GM12878 (cell line): ENCODE measurements at regions not wholly inside any gene's neighbourhood (a gene's known extent, or its start where the extent isn't known, plus 50 kb on each side); places are given as distances from the start of the nearest gene placed in this dataset.

ENCODE experiments used
- ATAC-seq: fragments of 200-7000 bp; cut with Tn5 transposase; 3 replicates; pipeline ENCODE4 v1.9.1; 2020; ENCODE audit warnings: mild to moderate bottlenecking, moderate library complexity
- BruUV-seq: library from RNA; stranded (reverse); fragments of 400-500 nt; replicated peaks from 2 replicates; lab custom pipeline; 2021; lab: Mats Ljungman, UMichigan
- CTCF ChIA-PET: fragments of 300-600 bp; sonication (Branson Sonifier 250); formaldehyde crosslinking; extraction: SDS; loops from one replicate; lab custom pipeline; 2021; ENCODE audit warnings: inconsistent platforms; lab: Yijun Ruan, JAX
- POLR2A ChIA-PET: fragments of 350-600 bp; formaldehyde crosslinking; extraction: SDS; loops from one replicate; lab custom pipeline; 2021; ENCODE audit warnings: inconsistent platforms; lab: Charles Lee
- RAD21 ChIA-PET: fragments of 300-600 bp; sonication (Branson Sonifier 250); formaldehyde crosslinking; loops from one replicate; lab custom pipeline; 2023; ENCODE audit warnings: antibody characterized with exemption; ENCODE audit not compliant: unreplicated experiment; lab: Charles Lee
- SMC1A ChIA-PET: fragments of 300-600 bp; sonication (Branson Sonifier 250); formaldehyde crosslinking; loops from one replicate; lab custom pipeline; 2023; ENCODE audit not compliant: unreplicated experiment, uncharacterized antibody; lab: Charles Lee
- DNase-seq: peaks from one replicate; pipeline ENCODE4 v3.0.0-alpha.2; 2011; ENCODE audit warnings: low read depth, low spot score
- FAIRE-seq: peaks from 3 replicates; lab custom pipeline; 2011; peaks lifted over from hg19 to GRCh38; lab: Jason Lieb, UNC
- H2AFZ ChIP-seq: 2 replicates; pipeline ENCODE4 v1.6.0; 2011; ENCODE audit warnings: low read depth, low read length, control low read depth; ENCODE audit not compliant: control insufficient read depth
- H3K27ac ChIP-seq: 2 replicates; pipeline ENCODE4 v1.5.1; 2011; ENCODE audit warnings: control low read depth; ENCODE audit not compliant: control insufficient read depth, insufficient read depth
- H3K27me3 ChIP-seq, 2 experiments: replicated peaks in 1 of 2; 2 replicates each; pipeline versions ENCODE4 v1.6.0 to v1.6.1; 2011; ENCODE audit warnings: low read length in 1 of 2; ENCODE audit not compliant: control insufficient read depth in 2 of 2, insufficient read depth in 2 of 2
- H3K36me3 ChIP-seq, 2 experiments: 2 replicates each; pipeline ENCODE4 v1.5.1; 2011; ENCODE audit warnings: low read length in 1 of 2; ENCODE audit not compliant: control insufficient read depth in 2 of 2, insufficient read depth in 2 of 2
- H3K4me1 ChIP-seq: 2 replicates; pipeline ENCODE4 v1.6.1; 2011; ENCODE audit warnings: mild to moderate bottlenecking, low read length, moderate library complexity, mixed read lengths; ENCODE audit not compliant: control insufficient read depth, insufficient read depth
- H3K4me2 ChIP-seq: 2 replicates; pipeline ENCODE4 v1.6.0; 2011; ENCODE audit warnings: control low read depth; ENCODE audit not compliant: control insufficient read depth, insufficient read depth
- H3K4me3 ChIP-seq: fragments of 200-600 bp; sonication (generic); 2 replicates; pipeline ENCODE4 v1.5.1; 2016
- H3K79me2 ChIP-seq: 2 replicates; pipeline ENCODE4 v1.6.0; 2011; ENCODE audit warnings: low read length; ENCODE audit not compliant: control insufficient read depth, insufficient read depth
- H3K9ac ChIP-seq: 2 replicates; pipeline ENCODE4 v1.8.0; 2011; ENCODE audit warnings: low read length, control low read depth, mixed read lengths; ENCODE audit not compliant: control insufficient read depth, insufficient read depth
- H3K9me3 ChIP-seq: replicated peaks from 3 replicates; pipeline ENCODE4 v1.5.1; 2011; ENCODE audit warnings: mild to moderate bottlenecking, low read length; ENCODE audit not compliant: control insufficient read depth, insufficient read depth
- H4K20me1 ChIP-seq: 2 replicates; pipeline ENCODE4 v1.6.0; 2011; ENCODE audit not compliant: control insufficient read depth, insufficient read depth
- HCFC1 ChIP-seq: fragments of 150-350 bp; IDR thresholded peaks from 2 replicates; pipeline ENCODE4 v1.6.1; 2014; ENCODE audit warnings: low read length
- LARP7 ChIP-seq: fragments of 450-650 bp; IDR thresholded peaks from 2 replicates; pipeline ENCODE4 v1.6.1; 2017; ENCODE audit warnings: mild to moderate bottlenecking
- RCOR1 ChIP-seq: conservative IDR thresholded peaks from 2 replicates; pipeline ENCODE4 v1.6.1; 2012; ENCODE audit warnings: low read depth, low read length, improper control_type of control experiment
- TAF1 ChIP-seq: IDR thresholded peaks from 2 replicates; pipeline ENCODE4 v1.6.1; 2011; ENCODE audit warnings: mild to moderate bottlenecking, low read depth, low read length, borderline replicate concordance
- ZNF217 ChIP-seq: fragments of 450-650 bp; IDR thresholded peaks from 2 replicates; pipeline ENCODE4 v1.6.1; 2017; ENCODE audit warnings: antibody characterized with exemption, mild to moderate bottlenecking
- WGBS: methylation state at CpG from one replicate; pipeline ENCODE4 v1.1.6; 2016; ENCODE audit warnings: low lambda C conversion rate; ENCODE audit not compliant: insufficient replicate concordance, insufficient coverage; ENCODE audit errors: missing lambda C conversion rate; 5-methylcytosine and 5-hydroxymethylcytosine counted together
- in situ Hi-C: fragments of 300-500 bp; cut with MboI; formaldehyde crosslinking; loops from 9 replicates; pipeline ENCODE4 v1.14.3; 2018; ENCODE audit warnings: mixed read lengths
- intact Hi-C: fragments of 100-400 bp; cut with micrococcal nuclease; formaldehyde crosslinking; loops from one replicate; pipeline ENCODE4 v1.14.2; 2022; ENCODE audit not compliant: unreplicated experiment
- TF ChIP-seq, protein P1 (sequence below): IDR thresholded peaks from 2 replicates; pipeline ENCODE4 v1.6.1; 2012; ENCODE audit warnings: mild to moderate bottlenecking, low read depth, low read length
- TF ChIP-seq, protein P2 (sequence below): fragments of 450-650 bp; IDR thresholded peaks from 2 replicates; pipeline ENCODE4 v1.6.1; 2016; ENCODE audit warnings: mild to moderate bottlenecking
- TF ChIP-seq, protein P3 (sequence below): IDR thresholded peaks from 2 replicates; pipeline ENCODE4 v1.6.1; 2012; ENCODE audit warnings: low read depth, low read length, improper control_type of control experiment
- TF ChIP-seq, protein P4 (sequence below): IDR thresholded peaks from 2 replicates; pipeline ENCODE4 v1.6.1; 2011; ENCODE audit warnings: borderline replicate concordance, low read depth, mild to moderate bottlenecking, moderate library complexity, low read length; ENCODE audit not compliant: insufficient read depth, poor library complexity, severe bottlenecking

DNA sequence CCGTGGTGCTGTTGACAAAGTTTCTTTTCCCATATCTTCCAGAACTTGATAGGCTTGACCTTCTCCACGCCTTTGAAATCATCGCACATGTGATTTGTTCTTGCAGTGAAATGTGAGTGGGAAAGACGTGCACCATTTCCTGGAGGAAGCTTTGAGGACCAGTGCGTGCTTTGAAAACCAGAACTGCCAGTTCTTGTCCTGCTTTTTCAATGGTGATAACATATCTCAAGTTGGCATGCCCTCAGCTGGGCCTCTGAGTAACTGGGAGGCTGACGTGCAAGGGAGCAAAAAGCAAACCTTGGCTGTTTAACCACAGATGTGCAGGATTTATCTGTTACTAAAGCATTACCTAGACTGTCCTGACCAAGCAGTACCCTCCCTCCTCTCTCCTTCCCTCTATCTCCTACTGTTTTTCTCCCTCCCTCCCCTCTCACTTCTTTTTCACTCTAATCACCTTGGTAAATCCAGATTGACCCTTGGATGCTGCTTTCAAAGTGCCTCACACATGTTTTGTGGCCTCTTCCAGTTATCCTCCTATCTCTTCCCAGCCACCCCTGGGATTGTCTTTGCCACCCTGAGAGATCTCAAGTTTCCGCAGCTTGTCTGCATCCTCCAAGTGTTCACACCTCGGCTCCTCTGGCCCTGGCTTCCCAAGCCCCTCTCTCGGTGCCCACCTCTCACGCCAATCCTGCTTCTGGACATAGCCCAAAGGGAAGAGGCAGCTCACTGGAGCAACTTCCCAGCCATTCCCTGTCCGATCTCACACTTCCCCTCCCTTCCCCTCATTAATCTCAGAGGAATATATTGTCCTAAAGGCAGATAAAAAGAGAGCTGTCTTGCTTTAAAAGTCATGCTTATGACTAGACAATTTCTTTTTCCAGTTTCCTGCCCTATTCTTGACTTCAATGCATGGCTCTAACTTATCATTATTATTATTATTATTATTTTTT lies 198.3 kb downstream of the ERCC6L2 start:
- no peak for FAIRE-seq
- RAD21 ChIA-PET, result no interaction called here
- TF ChIP-seq, protein P1, sequence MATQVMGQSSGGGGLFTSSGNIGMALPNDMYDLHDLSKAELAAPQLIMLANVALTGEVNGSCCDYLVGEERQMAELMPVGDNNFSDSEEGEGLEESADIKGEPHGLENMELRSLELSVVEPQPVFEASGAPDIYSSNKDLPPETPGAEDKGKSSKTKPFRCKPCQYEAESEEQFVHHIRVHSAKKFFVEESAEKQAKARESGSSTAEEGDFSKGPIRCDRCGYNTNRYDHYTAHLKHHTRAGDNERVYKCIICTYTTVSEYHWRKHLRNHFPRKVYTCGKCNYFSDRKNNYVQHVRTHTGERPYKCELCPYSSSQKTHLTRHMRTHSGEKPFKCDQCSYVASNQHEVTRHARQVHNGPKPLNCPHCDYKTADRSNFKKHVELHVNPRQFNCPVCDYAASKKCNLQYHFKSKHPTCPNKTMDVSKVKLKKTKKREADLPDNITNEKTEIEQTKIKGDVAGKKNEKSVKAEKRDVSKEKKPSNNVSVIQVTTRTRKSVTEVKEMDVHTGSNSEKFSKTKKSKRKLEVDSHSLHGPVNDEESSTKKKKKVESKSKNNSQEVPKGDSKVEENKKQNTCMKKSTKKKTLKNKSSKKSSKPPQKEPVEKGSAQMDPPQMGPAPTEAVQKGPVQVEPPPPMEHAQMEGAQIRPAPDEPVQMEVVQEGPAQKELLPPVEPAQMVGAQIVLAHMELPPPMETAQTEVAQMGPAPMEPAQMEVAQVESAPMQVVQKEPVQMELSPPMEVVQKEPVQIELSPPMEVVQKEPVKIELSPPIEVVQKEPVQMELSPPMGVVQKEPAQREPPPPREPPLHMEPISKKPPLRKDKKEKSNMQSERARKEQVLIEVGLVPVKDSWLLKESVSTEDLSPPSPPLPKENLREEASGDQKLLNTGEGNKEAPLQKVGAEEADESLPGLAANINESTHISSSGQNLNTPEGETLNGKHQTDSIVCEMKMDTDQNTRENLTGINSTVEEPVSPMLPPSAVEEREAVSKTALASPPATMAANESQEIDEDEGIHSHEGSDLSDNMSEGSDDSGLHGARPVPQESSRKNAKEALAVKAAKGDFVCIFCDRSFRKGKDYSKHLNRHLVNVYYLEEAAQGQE, result no peak
- no peak for TF ChIP-seq HCFC1
- TF ChIP-seq RCOR1, result no peak
- TF ChIP-seq, protein P2, sequence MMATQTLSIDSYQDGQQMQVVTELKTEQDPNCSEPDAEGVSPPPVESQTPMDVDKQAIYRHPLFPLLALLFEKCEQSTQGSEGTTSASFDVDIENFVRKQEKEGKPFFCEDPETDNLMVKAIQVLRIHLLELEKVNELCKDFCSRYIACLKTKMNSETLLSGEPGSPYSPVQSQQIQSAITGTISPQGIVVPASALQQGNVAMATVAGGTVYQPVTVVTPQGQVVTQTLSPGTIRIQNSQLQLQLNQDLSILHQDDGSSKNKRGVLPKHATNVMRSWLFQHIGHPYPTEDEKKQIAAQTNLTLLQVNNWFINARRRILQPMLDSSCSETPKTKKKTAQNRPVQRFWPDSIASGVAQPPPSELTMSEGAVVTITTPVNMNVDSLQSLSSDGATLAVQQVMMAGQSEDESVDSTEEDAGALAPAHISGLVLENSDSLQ, result no peak
- TF ChIP-seq, protein P3, sequence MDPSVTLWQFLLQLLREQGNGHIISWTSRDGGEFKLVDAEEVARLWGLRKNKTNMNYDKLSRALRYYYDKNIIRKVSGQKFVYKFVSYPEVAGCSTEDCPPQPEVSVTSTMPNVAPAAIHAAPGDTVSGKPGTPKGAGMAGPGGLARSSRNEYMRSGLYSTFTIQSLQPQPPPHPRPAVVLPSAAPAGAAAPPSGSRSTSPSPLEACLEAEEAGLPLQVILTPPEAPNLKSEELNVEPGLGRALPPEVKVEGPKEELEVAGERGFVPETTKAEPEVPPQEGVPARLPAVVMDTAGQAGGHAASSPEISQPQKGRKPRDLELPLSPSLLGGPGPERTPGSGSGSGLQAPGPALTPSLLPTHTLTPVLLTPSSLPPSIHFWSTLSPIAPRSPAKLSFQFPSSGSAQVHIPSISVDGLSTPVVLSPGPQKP, result no peak
- TF ChIP-seq ZNF217, result no peak
- no peak for TF ChIP-seq LARP7
- TF ChIP-seq, protein P4, sequence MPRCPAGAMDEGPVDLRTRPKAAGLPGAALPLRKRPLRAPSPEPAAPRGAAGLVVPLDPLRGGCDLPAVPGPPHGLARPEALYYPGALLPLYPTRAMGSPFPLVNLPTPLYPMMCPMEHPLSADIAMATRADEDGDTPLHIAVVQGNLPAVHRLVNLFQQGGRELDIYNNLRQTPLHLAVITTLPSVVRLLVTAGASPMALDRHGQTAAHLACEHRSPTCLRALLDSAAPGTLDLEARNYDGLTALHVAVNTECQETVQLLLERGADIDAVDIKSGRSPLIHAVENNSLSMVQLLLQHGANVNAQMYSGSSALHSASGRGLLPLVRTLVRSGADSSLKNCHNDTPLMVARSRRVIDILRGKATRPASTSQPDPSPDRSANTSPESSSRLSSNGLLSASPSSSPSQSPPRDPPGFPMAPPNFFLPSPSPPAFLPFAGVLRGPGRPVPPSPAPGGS, result no peak
- TF ChIP-seq TAF1, result no peak
- TF ChIP-seq, all 136 proteins: peak for 0
- ChIA-PET CTCF (interaction anchor here (1.1 kb wide), 1 partner anchor 18 kb away, joined by 3 read pairs; no protein-coding TSS in a partner anchor), POLR2A (no interaction called here), SMC1A (interaction anchor here (0.7 kb wide), 1 partner anchor 1505 kb away, joined by 3 read pairs; no protein-coding TSS in a partner anchor)
- 27% methylated on average over 11 of the region's 11 CpGs for WGBS
- Histone ChIP-seq H3K79me2 (no peaks in the 10 kb centered on the region), H3K4me2 (no peak overlapping the region), H4K20me1 (no peaks in the 10 kb centered on the region), H3K27me3 (peaks cover 3 to 5% of the 10 kb centered on the region in 2 experiments; a peak in 3 of 4 replicates), H3K4me1 (no peaks in the 10 kb centered on the region), H3K27ac (no peak overlapping the region), H3K9me3 (no peaks in the 10 kb centered on the region), H3K4me3 (no peak overlapping the region), H3K36me3 (no peaks in the 10 kb centered on the region), H3K9ac (no peak overlapping the region), H2AFZ (no peak overlapping the region)
- BruUV-seq, result no TSS peak
- DNase-seq (no peak), ATAC-seq (no peak)
- in situ Hi-C loops, result no loop called here
- intact Hi-C loops, result no loop called here
